HEK293 (cell line): ENCODE measurements at regions not wholly inside any gene's neighbourhood (a gene's known extent, or its start where the extent isn't known, plus 50 kb on each side); places are given as distances from the start of the nearest gene placed in this dataset.

ENCODE experiments used
- CTCF ChIA-PET: fragments of 350-600 bp; formaldehyde crosslinking; extraction: SDS; loops from one replicate; lab custom pipeline; 2021; ENCODE audit warnings: antibody characterized with exemption; lab: Yijun Ruan, JAX
- POLR2A ChIA-PET: fragments of 300-600 bp; formaldehyde crosslinking; extraction: SDS; loops from one replicate; lab custom pipeline; 2020; ENCODE audit warnings: antibody characterized with exemption, inconsistent platforms; lab: Yijun Ruan, JAX
- H3K27ac ChIP-seq: fragments of 200-500 bp; sonication (Bioruptor generic); 2 replicates; pipeline ENCODE4 v1.5.1; 2014; ENCODE audit warnings: low read depth, low read length, control low read depth, inconsistent platforms; ENCODE audit errors: extremely low read depth
- H3K36me3 ChIP-seq, 2 experiments: fragments of 200-500 bp in 1 of 2; sonication (Bioruptor generic) in 1 of 2; 1 replicate in 1 of 2; 2 replicates in 1 of 2; pipeline ENCODE4 v1.5.1; 2014 to 2017; ENCODE audit warnings: inconsistent platforms in 2 of 2, low read length in 2 of 2; ENCODE audit not compliant: control insufficient read depth in 2 of 2, insufficient read depth in 1 of 2
- H3K4me1 ChIP-seq: fragments of 200-500 bp; sonication (Bioruptor generic); 2 replicates; pipeline ENCODE4 v1.5.1; 2014; ENCODE audit warnings: mild to moderate bottlenecking, low read length, inconsistent platforms; ENCODE audit not compliant: control insufficient read depth, insufficient read depth
- H3K4me3 ChIP-seq: 2 replicates; pipeline ENCODE4 v1.5.1; 2011; ENCODE audit warnings: low read depth, mild to moderate bottlenecking, control low read depth, low read length, moderate library complexity
- H3K9me3 ChIP-seq: fragments of 200-500 bp; sonication (Bioruptor generic); 2 replicates; pipeline ENCODE4 v1.5.1; 2014; ENCODE audit warnings: low read depth, low read length, inconsistent platforms; ENCODE audit not compliant: control insufficient read depth, insufficient read depth
- KLF16 ChIP-seq: fragments of 450-650 bp; formaldehyde crosslinking; IDR thresholded peaks from 2 replicates; pipeline ENCODE4 v1.5.1; 2017; ENCODE audit warnings: missing biosample characterization, missing genetic modification characterization
- KLF7 ChIP-seq: fragments of 450-650 bp; formaldehyde crosslinking; IDR thresholded peaks from 2 replicates; pipeline ENCODE4 v1.5.1; 2016; ENCODE audit warnings: missing biosample characterization, missing genetic modification characterization, borderline replicate concordance
- PRDM1 ChIP-seq: fragments of 450-650 bp; formaldehyde crosslinking; IDR thresholded peaks from 2 replicates; pipeline ENCODE4; 2016; ENCODE audit warnings: missing biosample characterization, missing genetic modification characterization
- YY1 ChIP-seq: fragments of 450-650 bp; formaldehyde crosslinking; IDR thresholded peaks from 2 replicates; pipeline ENCODE4 v1.5.1; 2018; ENCODE audit warnings: missing biosample characterization, missing genetic modification characterization
- ZNF133 ChIP-seq: fragments of 450-650 bp; formaldehyde crosslinking; IDR thresholded peaks from 2 replicates; pipeline ENCODE4 v1.5.1; 2016; ENCODE audit warnings: missing biosample characterization, missing genetic modification characterization
- ZNF169 ChIP-seq: fragments of 450-650 bp; formaldehyde crosslinking; IDR thresholded peaks from 2 replicates; pipeline ENCODE4 v1.5.1; 2016; ENCODE audit warnings: missing biosample characterization, missing genetic modification characterization
- ZNF221 ChIP-seq: fragments of 450-650 bp; formaldehyde crosslinking; IDR thresholded peaks from 2 replicates; pipeline ENCODE4 v1.5.1; 2017; ENCODE audit warnings: missing biosample characterization, missing genetic modification characterization, borderline replicate concordance
- ZNF223 ChIP-seq: fragments of 450-650 bp; formaldehyde crosslinking; IDR thresholded peaks from 2 replicates; pipeline ENCODE4 v1.5.1; 2016; ENCODE audit warnings: missing biosample characterization, missing genetic modification characterization
- ZNF341 ChIP-seq: fragments of 450-650 bp; formaldehyde crosslinking; IDR thresholded peaks from 2 replicates; pipeline ENCODE4; 2016; ENCODE audit warnings: low read depth, missing biosample characterization, missing genetic modification characterization
- ZNF391 ChIP-seq: fragments of 450-650 bp; formaldehyde crosslinking; IDR thresholded peaks from 2 replicates; pipeline ENCODE4 v1.5.1; 2016; ENCODE audit warnings: low read depth, missing biosample characterization, missing genetic modification characterization, borderline replicate concordance
- ZNF394 ChIP-seq: fragments of 450-650 bp; formaldehyde crosslinking; IDR thresholded peaks from 2 replicates; pipeline ENCODE4 v1.5.1; 2016; ENCODE audit warnings: missing biosample characterization, missing genetic modification characterization, mild to moderate bottlenecking, moderate library complexity, borderline replicate concordance
- ZNF426 ChIP-seq: fragments of 450-650 bp; formaldehyde crosslinking; IDR thresholded peaks from 2 replicates; pipeline ENCODE4 v1.5.1; 2017; ENCODE audit warnings: missing biosample characterization, missing genetic modification characterization, mild to moderate bottlenecking, inconsistent platforms, moderate library complexity
- ZNF558 ChIP-seq: fragments of 450-650 bp; formaldehyde crosslinking; IDR thresholded peaks from 2 replicates; pipeline ENCODE4 v1.5.1; 2016; ENCODE audit warnings: missing biosample characterization, missing genetic modification characterization
- ZNF654 ChIP-seq: fragments of 450-650 bp; formaldehyde crosslinking; IDR thresholded peaks from 2 replicates; pipeline ENCODE4 v1.5.1; 2016; ENCODE audit warnings: low read depth, missing biosample characterization, missing genetic modification characterization
- ZNF843 ChIP-seq: fragments of 450-650 bp; formaldehyde crosslinking; IDR thresholded peaks from 2 replicates; pipeline ENCODE4 v1.5.1; 2016; ENCODE audit warnings: missing biosample characterization, missing genetic modification characterization
- TF ChIP-seq, protein P1 (sequence below): fragments of 450-650 bp; formaldehyde crosslinking; IDR thresholded peaks from 2 replicates; pipeline ENCODE4 v1.5.1; 2017; ENCODE audit warnings: missing biosample characterization, missing genetic modification characterization
- TF ChIP-seq, protein P2 (sequence below): fragments of 450-650 bp; formaldehyde crosslinking; IDR thresholded peaks from 2 replicates; pipeline ENCODE4 v1.5.1; 2017; ENCODE audit warnings: missing biosample characterization, missing genetic modification characterization
- TF ChIP-seq, protein P3 (sequence below): fragments of 450-650 bp; IDR thresholded peaks from 2 replicates; pipeline ENCODE4 v1.5.1; 2018; ENCODE audit warnings: missing biosample characterization, missing genetic modification characterization
- TF ChIP-seq, protein P4 (sequence below): fragments of 450-650 bp; formaldehyde crosslinking; IDR thresholded peaks from 2 replicates; pipeline ENCODE4 v1.5.1; 2016; ENCODE audit warnings: missing biosample characterization, missing genetic modification characterization
- TF ChIP-seq, protein P5 (sequence below): fragments of 450-650 bp; formaldehyde crosslinking; IDR thresholded peaks from 2 replicates; pipeline ENCODE4 v1.5.1; 2016; ENCODE audit warnings: missing biosample characterization, missing genetic modification characterization, borderline replicate concordance

DNA sequence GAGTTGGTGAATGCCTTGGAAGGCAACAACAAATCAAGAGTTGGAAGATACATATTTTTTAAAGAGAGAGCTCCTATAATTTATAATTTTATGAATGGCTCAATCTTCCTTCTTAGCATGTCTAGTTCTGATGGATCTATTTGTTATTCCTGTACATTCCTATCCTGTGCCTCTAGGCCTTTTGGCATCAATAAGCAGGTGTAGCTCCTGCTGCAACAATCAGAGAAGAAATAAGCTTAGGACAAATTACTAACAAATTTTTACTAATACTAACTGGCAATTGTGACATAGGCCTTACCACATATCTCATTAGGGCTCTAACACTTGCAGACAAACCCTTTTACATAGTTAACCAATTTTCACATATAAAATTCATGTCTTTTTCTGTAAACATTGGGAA lies 682.0 kb downstream of the LTN1 start (continued):
- TF ChIP-seq, protein P1, sequence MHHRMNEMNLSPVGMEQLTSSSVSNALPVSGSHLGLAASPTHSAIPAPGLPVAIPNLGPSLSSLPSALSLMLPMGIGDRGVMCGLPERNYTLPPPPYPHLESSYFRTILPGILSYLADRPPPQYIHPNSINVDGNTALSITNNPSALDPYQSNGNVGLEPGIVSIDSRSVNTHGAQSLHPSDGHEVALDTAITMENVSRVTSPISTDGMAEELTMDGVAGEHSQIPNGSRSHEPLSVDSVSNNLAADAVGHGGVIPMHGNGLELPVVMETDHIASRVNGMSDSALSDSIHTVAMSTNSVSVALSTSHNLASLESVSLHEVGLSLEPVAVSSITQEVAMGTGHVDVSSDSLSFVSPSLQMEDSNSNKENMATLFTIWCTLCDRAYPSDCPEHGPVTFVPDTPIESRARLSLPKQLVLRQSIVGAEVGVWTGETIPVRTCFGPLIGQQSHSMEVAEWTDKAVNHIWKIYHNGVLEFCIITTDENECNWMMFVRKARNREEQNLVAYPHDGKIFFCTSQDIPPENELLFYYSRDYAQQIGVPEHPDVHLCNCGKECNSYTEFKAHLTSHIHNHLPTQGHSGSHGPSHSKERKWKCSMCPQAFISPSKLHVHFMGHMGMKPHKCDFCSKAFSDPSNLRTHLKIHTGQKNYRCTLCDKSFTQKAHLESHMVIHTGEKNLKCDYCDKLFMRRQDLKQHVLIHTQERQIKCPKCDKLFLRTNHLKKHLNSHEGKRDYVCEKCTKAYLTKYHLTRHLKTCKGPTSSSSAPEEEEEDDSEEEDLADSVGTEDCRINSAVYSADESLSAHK (tag by site-specific recombination) = no peak
- no peak for TF ChIP-seq ZNF558 (tag by site-specific recombination)
- no peak for TF ChIP-seq ZNF221 (tag by site-specific recombination)
- TF ChIP-seq YY1 (tag by site-specific recombination) = no peak

DNA sequence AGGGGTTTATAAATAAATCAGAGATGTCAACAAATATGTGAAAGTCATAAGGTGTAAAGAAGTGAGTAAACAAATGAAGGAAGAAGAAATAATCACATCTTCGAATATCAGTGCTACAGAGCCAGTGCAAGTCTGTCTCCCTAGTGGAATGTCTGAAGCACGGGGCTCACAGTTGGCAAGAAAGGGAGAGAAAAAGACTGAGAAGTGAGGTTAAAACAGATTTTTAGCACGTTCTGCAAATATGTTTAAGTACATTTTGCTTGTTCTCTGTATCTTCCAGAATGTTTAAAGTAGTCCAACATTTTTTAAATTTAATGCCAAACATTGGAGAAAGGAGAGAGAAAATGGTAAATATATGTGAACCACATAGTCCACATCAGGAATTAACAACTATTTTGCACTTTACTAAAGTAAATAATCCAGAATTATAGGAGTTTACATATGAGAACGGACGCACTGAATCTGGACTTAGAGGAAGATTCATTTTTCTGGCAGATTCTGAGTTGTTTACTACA lies 682.4 kb downstream of the LTN1 start:
- no peaks in the 10 kb centered on the region for H3K4me1 ChIP-seq
- no peaks in the 10 kb centered on the region for H3K36me3 ChIP-seq
- CTCF ChIA-PET = no interaction called here
- no peaks in the 10 kb centered on the region for H3K9me3 ChIP-seq
- H3K4me3 ChIP-seq = no peak overlapping the region
- TF ChIP-seq, protein P2, sequence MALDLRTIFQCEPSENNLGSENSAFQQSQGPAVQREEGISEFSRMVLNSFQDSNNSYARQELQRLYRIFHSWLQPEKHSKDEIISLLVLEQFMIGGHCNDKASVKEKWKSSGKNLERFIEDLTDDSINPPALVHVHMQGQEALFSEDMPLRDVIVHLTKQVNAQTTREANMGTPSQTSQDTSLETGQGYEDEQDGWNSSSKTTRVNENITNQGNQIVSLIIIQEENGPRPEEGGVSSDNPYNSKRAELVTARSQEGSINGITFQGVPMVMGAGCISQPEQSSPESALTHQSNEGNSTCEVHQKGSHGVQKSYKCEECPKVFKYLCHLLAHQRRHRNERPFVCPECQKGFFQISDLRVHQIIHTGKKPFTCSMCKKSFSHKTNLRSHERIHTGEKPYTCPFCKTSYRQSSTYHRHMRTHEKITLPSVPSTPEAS (tag by site-specific recombination) = no peak
- TF ChIP-seq ZNF843 (tag by site-specific recombination) (no peak), ZNF223 (tag by site-specific recombination) (no peak), ZNF654 (tag by site-specific recombination) (no peak), ZNF394 (tag by site-specific recombination) (no peak), ZNF426 (tag by site-specific recombination) (no peak), PRDM1 (tag by site-specific recombination) (no peak), ZNF341 (tag by site-specific recombination) (no peak), ZNF391 (no peak), KLF16 (tag by site-specific recombination) (no peak), ZNF169 (tag by site-specific recombination) (no peak), ZNF133 (tag by site-specific recombination) (no peak), KLF7 (tag by site-specific recombination) (no peak)
- TF ChIP-seq, protein P3, sequence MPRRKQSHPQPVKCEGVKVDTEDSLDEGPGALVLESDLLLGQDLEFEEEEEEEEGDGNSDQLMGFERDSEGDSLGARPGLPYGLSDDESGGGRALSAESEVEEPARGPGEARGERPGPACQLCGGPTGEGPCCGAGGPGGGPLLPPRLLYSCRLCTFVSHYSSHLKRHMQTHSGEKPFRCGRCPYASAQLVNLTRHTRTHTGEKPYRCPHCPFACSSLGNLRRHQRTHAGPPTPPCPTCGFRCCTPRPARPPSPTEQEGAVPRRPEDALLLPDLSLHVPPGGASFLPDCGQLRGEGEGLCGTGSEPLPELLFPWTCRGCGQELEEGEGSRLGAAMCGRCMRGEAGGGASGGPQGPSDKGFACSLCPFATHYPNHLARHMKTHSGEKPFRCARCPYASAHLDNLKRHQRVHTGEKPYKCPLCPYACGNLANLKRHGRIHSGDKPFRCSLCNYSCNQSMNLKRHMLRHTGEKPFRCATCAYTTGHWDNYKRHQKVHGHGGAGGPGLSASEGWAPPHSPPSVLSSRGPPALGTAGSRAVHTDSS (tag by site-specific recombination) = no peak
- TF ChIP-seq, protein P4, sequence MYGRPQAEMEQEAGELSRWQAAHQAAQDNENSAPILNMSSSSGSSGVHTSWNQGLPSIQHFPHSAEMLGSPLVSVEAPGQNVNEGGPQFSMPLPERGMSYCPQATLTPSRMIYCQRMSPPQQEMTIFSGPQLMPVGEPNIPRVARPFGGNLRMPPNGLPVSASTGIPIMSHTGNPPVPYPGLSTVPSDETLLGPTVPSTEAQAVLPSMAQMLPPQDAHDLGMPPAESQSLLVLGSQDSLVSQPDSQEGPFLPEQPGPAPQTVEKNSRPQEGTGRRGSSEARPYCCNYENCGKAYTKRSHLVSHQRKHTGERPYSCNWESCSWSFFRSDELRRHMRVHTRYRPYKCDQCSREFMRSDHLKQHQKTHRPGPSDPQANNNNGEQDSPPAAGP (tag by site-specific recombination) = no peak
- TF ChIP-seq, protein P5, sequence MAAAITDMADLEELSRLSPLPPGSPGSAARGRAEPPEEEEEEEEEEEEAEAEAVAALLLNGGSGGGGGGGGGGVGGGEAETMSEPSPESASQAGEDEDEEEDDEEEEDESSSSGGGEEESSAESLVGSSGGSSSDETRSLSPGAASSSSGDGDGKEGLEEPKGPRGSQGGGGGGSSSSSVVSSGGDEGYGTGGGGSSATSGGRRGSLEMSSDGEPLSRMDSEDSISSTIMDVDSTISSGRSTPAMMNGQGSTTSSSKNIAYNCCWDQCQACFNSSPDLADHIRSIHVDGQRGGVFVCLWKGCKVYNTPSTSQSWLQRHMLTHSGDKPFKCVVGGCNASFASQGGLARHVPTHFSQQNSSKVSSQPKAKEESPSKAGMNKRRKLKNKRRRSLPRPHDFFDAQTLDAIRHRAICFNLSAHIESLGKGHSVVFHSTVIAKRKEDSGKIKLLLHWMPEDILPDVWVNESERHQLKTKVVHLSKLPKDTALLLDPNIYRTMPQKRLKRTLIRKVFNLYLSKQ (tag by site-specific recombination) = no peak
- POLR2A ChIA-PET = no interaction called here
- H3K27ac ChIP-seq = no peak overlapping the region
